ENCODE measurements at regions not wholly inside any gene's neighbourhood (a gene's known extent, or its start where the extent isn't known, plus 50 kb on each side); places are given as distances from the start of the nearest gene placed in this dataset.

DNA sequence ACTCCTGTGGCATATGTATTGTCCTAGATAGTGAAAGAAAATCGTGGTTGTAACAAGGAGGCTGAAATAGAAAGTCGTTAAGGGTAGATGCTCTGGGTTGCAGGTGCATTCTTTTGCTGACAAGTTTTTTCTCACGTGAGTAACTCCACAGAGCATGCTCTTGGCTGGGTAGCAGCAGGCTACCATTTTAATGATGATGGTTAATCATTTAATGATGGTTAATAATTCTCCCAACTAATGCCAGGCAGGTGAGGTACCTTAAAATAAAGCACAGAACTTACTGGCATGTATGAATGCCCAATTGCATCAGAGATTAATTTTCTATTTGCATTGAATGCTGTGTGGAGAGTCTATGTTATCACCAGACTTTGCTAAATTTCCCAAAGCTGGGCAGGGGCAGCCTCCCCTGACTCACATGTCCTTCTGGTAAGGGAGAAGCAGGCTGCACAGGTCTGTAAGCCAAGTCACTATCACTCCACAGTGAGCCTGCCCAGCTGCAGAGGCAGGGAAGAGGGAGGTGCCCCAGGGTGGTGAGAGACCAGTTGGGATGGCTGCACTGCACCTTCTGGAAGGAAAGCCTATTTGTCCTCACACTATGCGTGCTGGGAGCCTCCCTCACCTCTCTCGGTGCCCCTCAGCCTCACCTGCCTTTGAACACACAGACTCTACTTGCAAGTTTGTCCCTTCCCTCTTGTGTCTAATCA, 287.0 kb upstream of the IGFBP3 start:
- no peak for DNase-seq (ENCODE audit: low read depth in 2 of 2)
- TF ChIP-seq, protein P1, sequence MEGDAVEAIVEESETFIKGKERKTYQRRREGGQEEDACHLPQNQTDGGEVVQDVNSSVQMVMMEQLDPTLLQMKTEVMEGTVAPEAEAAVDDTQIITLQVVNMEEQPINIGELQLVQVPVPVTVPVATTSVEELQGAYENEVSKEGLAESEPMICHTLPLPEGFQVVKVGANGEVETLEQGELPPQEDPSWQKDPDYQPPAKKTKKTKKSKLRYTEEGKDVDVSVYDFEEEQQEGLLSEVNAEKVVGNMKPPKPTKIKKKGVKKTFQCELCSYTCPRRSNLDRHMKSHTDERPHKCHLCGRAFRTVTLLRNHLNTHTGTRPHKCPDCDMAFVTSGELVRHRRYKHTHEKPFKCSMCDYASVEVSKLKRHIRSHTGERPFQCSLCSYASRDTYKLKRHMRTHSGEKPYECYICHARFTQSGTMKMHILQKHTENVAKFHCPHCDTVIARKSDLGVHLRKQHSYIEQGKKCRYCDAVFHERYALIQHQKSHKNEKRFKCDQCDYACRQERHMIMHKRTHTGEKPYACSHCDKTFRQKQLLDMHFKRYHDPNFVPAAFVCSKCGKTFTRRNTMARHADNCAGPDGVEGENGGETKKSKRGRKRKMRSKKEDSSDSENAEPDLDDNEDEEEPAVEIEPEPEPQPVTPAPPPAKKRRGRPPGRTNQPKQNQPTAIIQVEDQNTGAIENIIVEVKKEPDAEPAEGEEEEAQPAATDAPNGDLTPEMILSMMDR (IDR thresholded peaks at IDR 0.05; ENCODE audit: low read depth, low read length), result no peak
- H3K4me3 ChIP-seq (replicated peaks in 1 of 2; ENCODE audit: low read depth in 2 of 2, low read length in 2 of 2), result no peak overlapping the region

DNA sequence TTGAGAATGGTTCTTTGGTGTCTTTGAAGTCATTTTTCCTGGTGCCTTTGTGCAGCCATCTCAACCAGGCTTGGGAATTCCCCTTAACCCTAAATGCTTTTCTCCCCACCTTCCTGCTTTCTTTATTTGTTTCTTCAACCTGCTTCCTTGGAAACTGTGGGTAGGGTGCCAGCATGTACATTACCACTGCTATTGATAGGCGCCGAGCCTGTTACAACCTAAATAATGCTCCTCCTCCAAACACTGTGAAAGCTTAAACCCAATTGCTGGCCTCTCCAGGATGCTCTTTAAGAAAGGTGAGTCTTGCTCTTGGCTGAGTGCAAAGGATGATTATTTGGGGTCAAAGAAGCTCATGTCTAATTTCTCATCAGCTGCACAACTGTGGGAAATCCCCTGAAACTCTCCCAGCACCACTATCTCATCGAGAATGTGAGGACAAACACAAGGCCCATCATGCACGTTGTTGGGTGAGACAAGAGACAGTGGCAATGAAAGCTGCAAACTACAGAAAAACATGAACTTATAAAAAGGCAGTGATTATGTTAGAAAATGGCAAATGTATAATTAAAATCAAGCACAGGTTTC, 285.5 kb upstream of the IGFBP3 start:
- DNase-seq (ENCODE audit: low read depth in 2 of 2), result no peak

DNA sequence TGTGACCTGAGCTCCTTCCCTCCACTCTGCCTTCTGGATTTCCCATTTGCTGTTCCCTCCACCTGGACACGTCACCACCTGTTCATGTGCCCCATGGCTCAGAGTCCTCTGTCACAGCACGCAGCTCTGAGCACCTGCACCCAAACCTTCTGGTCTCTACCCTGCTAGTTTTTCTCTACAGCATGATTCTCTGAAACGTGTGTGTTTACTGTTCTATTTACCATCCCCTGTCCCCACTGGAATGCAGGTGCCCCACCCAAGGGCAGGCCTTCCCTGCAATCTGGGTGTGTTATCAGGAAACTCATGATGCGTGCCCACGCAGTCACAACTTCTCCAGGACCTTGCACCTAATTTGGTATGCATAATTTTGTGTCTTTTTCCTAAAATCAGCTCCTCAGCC, 284.4 kb upstream of the IGFBP3 start:
- TF ChIP-seq, protein P1 (IDR thresholded peaks at IDR 0.05; ENCODE audit: low read depth, low read length), result no peak

More for the DNA sequence above, 285.5 kb upstream of the IGFBP3 start:
- TF ChIP-seq, protein P1 (IDR thresholded peaks at IDR 0.05; ENCODE audit: low read depth, low read length), result no peak
- H3K4me3 ChIP-seq (replicated peaks in 1 of 2; ENCODE audit: low read depth in 2 of 2, low read length in 2 of 2), result no peak overlapping the region

DNA sequence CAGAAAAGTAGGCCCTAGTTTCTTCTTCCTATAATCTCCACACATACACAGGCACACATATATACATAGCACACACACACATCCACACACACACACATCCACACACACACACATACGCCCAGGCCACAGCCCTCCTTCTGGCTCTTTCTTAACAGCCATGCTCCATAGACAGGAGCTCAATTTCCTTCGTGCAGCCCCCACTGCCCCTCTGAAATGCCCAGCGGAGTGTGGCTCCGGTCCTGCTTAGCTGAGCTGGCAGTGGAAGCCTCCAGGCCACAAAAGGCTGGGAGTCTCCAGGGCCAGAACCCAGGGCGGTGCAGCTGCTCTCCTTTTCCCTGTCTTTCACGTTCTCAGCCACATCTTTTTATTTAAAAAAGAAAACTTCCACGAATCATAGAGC, 282.9 kb upstream of the IGFBP3 start:
- TF ChIP-seq, protein P1 (IDR thresholded peaks at IDR 0.05; ENCODE audit: low read depth, low read length), result no peak
- DNase-seq (ENCODE audit: low read depth in 2 of 2), result no peak

More for the DNA sequence above, 284.4 kb upstream of the IGFBP3 start:
- no peak for DNase-seq (ENCODE audit: low read depth in 2 of 2)
- H3K4me3 ChIP-seq (replicated peaks in 1 of 2; ENCODE audit: low read depth in 2 of 2, low read length in 2 of 2), result no peak overlapping the region

DNA sequence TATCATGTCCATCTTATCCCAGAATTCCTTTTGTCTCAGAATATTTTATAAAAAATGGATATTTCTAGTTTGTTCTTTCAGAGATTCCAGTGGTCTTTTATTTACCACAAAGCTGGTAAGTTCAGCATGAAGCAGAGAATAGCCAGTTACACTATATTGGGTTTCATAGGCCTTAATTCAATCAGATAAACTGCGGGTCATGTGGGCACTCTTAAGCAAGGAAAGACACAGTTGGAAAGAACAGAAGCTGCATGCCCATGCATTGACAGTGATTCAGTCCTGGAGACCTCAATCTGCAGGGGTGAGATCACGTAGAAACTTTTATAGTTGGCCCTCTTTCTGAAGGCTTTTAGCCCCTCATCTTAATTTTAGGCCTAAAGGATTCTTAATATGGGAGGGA, 281.3 kb upstream of the IGFBP3 start:
- peak in 1 of 2 donors; percentile 26 for DNase-seq (ENCODE audit: low read depth in 2 of 2)
- no peak overlapping the region for H3K4me3 ChIP-seq (replicated peaks in 1 of 2; ENCODE audit: low read depth in 2 of 2, low read length in 2 of 2)
- TF ChIP-seq, protein P1 (IDR thresholded peaks at IDR 0.05; ENCODE audit: low read depth, low read length), result no peak

More for the DNA sequence above, 282.9 kb upstream of the IGFBP3 start:
- no peak overlapping the region for H3K4me3 ChIP-seq (replicated peaks in 1 of 2; ENCODE audit: low read depth in 2 of 2, low read length in 2 of 2)

DNA sequence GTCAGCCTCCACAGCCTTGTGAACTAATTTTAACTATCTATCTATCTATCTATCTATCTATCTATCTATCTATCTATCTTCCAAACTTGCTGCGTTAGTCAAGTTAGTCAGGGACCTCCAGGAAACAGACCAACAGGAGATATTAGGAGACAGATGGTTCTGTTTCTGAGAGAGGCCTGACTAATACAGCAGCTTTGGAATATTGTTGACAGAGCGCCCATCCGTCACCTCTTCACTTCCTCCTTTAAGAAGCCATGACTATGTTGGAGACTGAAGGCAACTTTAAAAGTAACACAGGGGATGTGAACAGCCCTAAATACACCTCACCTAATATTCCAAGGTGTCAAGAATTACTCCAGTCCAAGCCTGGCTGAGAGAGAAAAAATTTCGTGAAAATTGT, 280.9 kb upstream of the IGFBP3 start:
- no peak for DNase-seq (ENCODE audit: low read depth in 2 of 2)
- H3K4me3 ChIP-seq (replicated peaks in 1 of 2; ENCODE audit: low read depth in 2 of 2, low read length in 2 of 2), result no peak overlapping the region
- TF ChIP-seq, protein P1 (IDR thresholded peaks at IDR 0.05; ENCODE audit: low read depth, low read length), result no peak
